Mesenchymal stem cell (in vitro differentiated cells and primary cell): ENCODE measurements at regions not wholly inside any gene's neighbourhood (a gene's known extent, or its start where the extent isn't known, plus 50 kb on each side); places are given as distances from the start of the nearest gene placed in this dataset.

ENCODE experiments used
- DNase-seq: peaks from one replicate; pipeline ENCODE4 v3.0.0-alpha.2; 2013
- H2AFZ ChIP-seq: one replicate; pipeline ENCODE4 v1.6.1; 2013; ENCODE audit warnings: low read depth, mild to moderate bottlenecking, control low read depth, inconsistent platforms, low read length, moderate library complexity
- H2AK5ac ChIP-seq: 2 replicates; pipeline ENCODE4 v1.6.1; 2013; ENCODE audit warnings: low read length, moderate library complexity, mild to moderate bottlenecking, inconsistent platforms; ENCODE audit not compliant: severe bottlenecking
- H2BK120ac ChIP-seq: one replicate; pipeline ENCODE4 v1.6.1; 2013; ENCODE audit warnings: low read depth, mild to moderate bottlenecking, inconsistent platforms, low read length, moderate library complexity
- H2BK12ac ChIP-seq, 2 experiments: one replicate each; pipeline ENCODE4 v1.6.1; 2013; ENCODE audit warnings: inconsistent platforms in 2 of 2, low read length in 2 of 2, mild to moderate bottlenecking in 2 of 2, moderate library complexity in 2 of 2, control low read depth in 1 of 2
- H2BK15ac ChIP-seq: one replicate; pipeline ENCODE4 v1.6.1; 2013; ENCODE audit warnings: mild to moderate bottlenecking, low read depth, inconsistent platforms; ENCODE audit not compliant: poor library complexity, severe bottlenecking
- H2BK5ac ChIP-seq: 2 replicates; pipeline ENCODE4 v1.6.1; 2013; ENCODE audit warnings: low read depth, mild to moderate bottlenecking, low read length, control low read depth, inconsistent platforms; ENCODE audit not compliant: poor library complexity, severe bottlenecking
- H3K14ac ChIP-seq, 2 experiments: one replicate each; pipeline ENCODE4 v1.6.1; 2013; ENCODE audit warnings: inconsistent platforms in 2 of 2, low read length in 2 of 2, control low read depth in 1 of 2, mild to moderate bottlenecking in 1 of 2, moderate library complexity in 1 of 2
- H3K18ac ChIP-seq, 2 experiments: one replicate each; pipeline ENCODE4 v1.6.1; 2013; ENCODE audit warnings: inconsistent platforms in 2 of 2, low read length in 2 of 2, control low read depth in 1 of 2, low read depth in 1 of 2, mild to moderate bottlenecking in 1 of 2
- H3K23ac ChIP-seq, 2 experiments: one replicate each; pipeline ENCODE4 v1.6.1; 2013; ENCODE audit warnings: inconsistent platforms in 2 of 2, low read length in 2 of 2, mild to moderate bottlenecking in 2 of 2, moderate library complexity in 2 of 2, control low read depth in 1 of 2
- H3K27ac ChIP-seq: 2 replicates; pipeline ENCODE4 v1.5.1; 2013; ENCODE audit warnings: mild to moderate bottlenecking, moderate library complexity, low read length, control low read depth, inconsistent platforms; ENCODE audit not compliant: poor library complexity, severe bottlenecking
- H3K27me3 ChIP-seq, 2 experiments: 2 replicates each; pipeline versions ENCODE4 v1.6.1 to v1.7.0; 2013; ENCODE audit warnings: low read length in 2 of 2, mild to moderate bottlenecking in 2 of 2, moderate library complexity in 2 of 2, control low read depth in 1 of 2, inconsistent platforms in 1 of 2; ENCODE audit not compliant: control insufficient read depth in 1 of 2, insufficient read depth in 1 of 2
- H3K36me3 ChIP-seq, 2 experiments: 2 replicates each; pipeline versions ENCODE4 v1.6.1 to v1.7.0; 2013; ENCODE audit warnings: low read length in 2 of 2, control low read depth in 1 of 2, inconsistent platforms in 1 of 2, low read depth in 1 of 2, mild to moderate bottlenecking in 1 of 2; ENCODE audit not compliant: insufficient read depth in 2 of 2, control insufficient read depth in 1 of 2
- H3K4ac ChIP-seq, 2 experiments: one replicate each; pipeline ENCODE4 v1.6.1; 2013; ENCODE audit warnings: inconsistent platforms in 2 of 2, low read length in 2 of 2, mild to moderate bottlenecking in 2 of 2, moderate library complexity in 2 of 2, control low read depth in 1 of 2, low read depth in 1 of 2
- H3K4me1 ChIP-seq: 2 replicates; pipeline ENCODE4 v1.6.1; 2013; ENCODE audit warnings: low read depth, low read length, control low read depth; ENCODE audit not compliant: control insufficient read depth, insufficient read depth
- H3K4me2 ChIP-seq: 2 replicates; pipeline ENCODE4 v1.6.1; 2013; ENCODE audit warnings: low read length, mild to moderate bottlenecking, inconsistent platforms; ENCODE audit not compliant: poor library complexity, severe bottlenecking
- H3K4me3 ChIP-seq, 2 experiments: 2 replicates each; pipeline versions ENCODE4 v1.5.1 to v1.7.0; 2013; ENCODE audit warnings: low read length in 2 of 2, mild to moderate bottlenecking in 2 of 2, control low read depth in 1 of 2, low read depth in 1 of 2; ENCODE audit not compliant: insufficient read depth in 1 of 2
- H3K79me1 ChIP-seq: replicated peaks from 2 replicates; pipeline ENCODE4 v1.6.1; 2013; ENCODE audit warnings: mild to moderate bottlenecking, control low read depth, low read length, inconsistent platforms; ENCODE audit not compliant: poor library complexity, severe bottlenecking
- H3K9ac ChIP-seq: 2 replicates; pipeline ENCODE4 v1.7.0; 2013; ENCODE audit warnings: mild to moderate bottlenecking, low read length, moderate library complexity
- H3K9me3 ChIP-seq: 2 replicates; pipeline ENCODE4 v1.7.0; 2013; ENCODE audit warnings: mild to moderate bottlenecking, low read length; ENCODE audit not compliant: control insufficient read depth
- H4K8ac ChIP-seq: one replicate; pipeline ENCODE4 v1.6.1; 2013; ENCODE audit warnings: inconsistent platforms, mild to moderate bottlenecking, low read length, moderate library complexity
- H4K91ac ChIP-seq: one replicate; pipeline ENCODE4 v1.6.1; 2013; ENCODE audit warnings: mild to moderate bottlenecking, low read length, inconsistent platforms
- WGBS: methylation state at CpG from one replicate; pipeline ENCODE4 v1.1.7; 2013; ENCODE audit warnings: mixed read lengths; 5-methylcytosine and 5-hydroxymethylcytosine counted together

GRCh38 chr6:115071962-115072361, 729.1 kb upstream of the HS3ST5 start:
- no peak overlapping the region for H3K14ac ChIP-seq
- DNase-seq, result no peak
- no peak overlapping the region for H3K4ac ChIP-seq
- H3K4me3 ChIP-seq, result no peak overlapping the region
- no peak overlapping the region for H2AK5ac ChIP-seq
- no peak overlapping the region for H4K8ac ChIP-seq
- H3K9me3 ChIP-seq, result peaks cover 10% of the 10 kb centered on the region
- no peak overlapping the region for H2AFZ ChIP-seq
- no peak overlapping the region for H3K4me2 ChIP-seq
- H2BK12ac ChIP-seq, result no peak overlapping the region
- H4K91ac ChIP-seq, result no peak overlapping the region
- no peak overlapping the region for H3K9ac ChIP-seq
- H3K79me1 ChIP-seq, result no peaks in the 10 kb centered on the region
- H3K27ac ChIP-seq, result no peak overlapping the region
- H3K4me1 ChIP-seq, result no peaks in the 10 kb centered on the region
- no peak overlapping the region for H2BK120ac ChIP-seq
- no CpG with 5 or more reads among the region's 1 CpG for WGBS
- H3K18ac ChIP-seq, result no peak overlapping the region
- no peak overlapping the region for H2BK15ac ChIP-seq
- no peaks in the 10 kb centered on the region for H3K36me3 ChIP-seq
- no peak overlapping the region for H2BK5ac ChIP-seq
- no peak overlapping the region for H3K23ac ChIP-seq
- H3K27me3 ChIP-seq, result no peaks in the 10 kb centered on the region

DNA sequence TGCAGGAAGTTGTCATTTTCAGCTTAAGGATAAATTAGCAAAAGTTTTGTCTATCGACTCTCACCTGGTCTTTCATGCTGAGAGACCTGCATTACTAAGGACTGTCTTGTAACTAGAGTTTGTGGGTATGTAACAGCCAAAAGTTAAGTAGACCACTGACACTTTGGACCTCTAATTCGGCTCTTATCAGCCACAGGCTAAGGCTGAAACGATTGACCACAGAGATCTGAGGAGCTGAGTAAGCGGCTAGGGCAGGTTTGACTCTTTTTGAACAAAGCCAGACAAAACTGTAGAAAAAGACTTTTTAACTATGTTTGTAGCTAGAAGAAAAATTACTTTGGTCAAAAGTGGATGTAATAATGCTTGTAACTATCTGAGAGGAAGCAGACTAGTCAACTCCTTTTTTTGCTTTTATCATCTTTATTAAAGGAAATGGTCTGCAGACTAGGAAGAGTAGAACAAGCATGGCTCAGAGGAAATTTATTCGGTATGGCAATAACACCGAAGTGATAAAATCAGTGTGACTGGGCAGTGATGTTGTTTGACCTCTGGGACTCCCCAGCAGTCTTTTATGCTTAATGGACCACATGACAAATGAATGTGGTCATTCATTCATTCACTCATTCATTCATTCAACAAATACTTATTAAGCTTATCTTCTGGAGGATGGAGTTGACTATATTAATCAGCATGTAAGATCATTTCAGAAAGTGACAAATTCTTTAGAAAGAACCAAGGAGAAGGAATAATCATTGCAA, 725.0 kb upstream of the HS3ST5 start:
- Histone ChIP-seq H3K23ac (no peak overlapping the region), H2AK5ac (no peak overlapping the region), H2BK15ac (no peak overlapping the region), H3K4me1 (no peaks in the 10 kb centered on the region), H3K9me3 (peaks cover 10% of the 10 kb centered on the region), H3K18ac (no peak overlapping the region), H3K79me1 (no peaks in the 10 kb centered on the region), H2BK12ac (no peak overlapping the region), H2BK120ac (no peak overlapping the region), H3K4ac (no peak overlapping the region), H3K14ac (no peak overlapping the region), H4K8ac (no peak overlapping the region), H3K4me2 (no peak overlapping the region), H4K91ac (no peak overlapping the region), H2AFZ (no peak overlapping the region), H3K27ac (no peak overlapping the region), H2BK5ac (no peak overlapping the region), H3K9ac (no peak overlapping the region), H3K27me3 (no peaks in the 10 kb centered on the region), H3K36me3 (no peaks in the 10 kb centered on the region), H3K4me3 (no peak overlapping the region)
- 72% methylated on average over 6 of the region's 6 CpGs for WGBS
- no peak for DNase-seq

DNA sequence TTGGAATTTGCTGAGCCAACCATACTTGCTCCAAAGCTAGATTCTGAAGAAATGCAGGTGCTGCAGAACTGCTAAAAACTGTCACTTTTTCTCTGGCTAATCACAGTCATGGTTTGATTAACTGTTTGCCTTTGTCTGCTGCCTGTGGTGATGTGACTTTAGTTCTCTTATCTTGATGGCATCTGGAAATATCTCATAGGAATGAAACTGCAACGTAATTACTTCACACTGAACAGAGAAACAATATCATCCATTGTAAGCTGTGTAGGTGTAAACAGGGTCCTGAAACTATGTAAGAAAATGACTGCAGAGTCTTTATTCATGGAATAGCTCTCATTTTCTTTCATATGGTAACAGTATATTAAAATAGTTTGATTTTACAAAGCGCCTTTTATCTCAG, 721.9 kb upstream of the HS3ST5 start:
- Histone ChIP-seq H3K23ac (no peak overlapping the region), H2BK12ac (no peak overlapping the region), H2AK5ac (no peak overlapping the region), H3K4me3 (no peak overlapping the region), H3K27ac (no peak overlapping the region), H3K14ac (no peak overlapping the region), H4K8ac (no peak overlapping the region), H3K4me2 (no peak overlapping the region), H3K79me1 (no peaks in the 10 kb centered on the region), H2BK120ac (no peak overlapping the region), H2AFZ (no peak overlapping the region), H2BK15ac (no peak overlapping the region), H3K18ac (no peak overlapping the region), H3K4me1 (no peaks in the 10 kb centered on the region), H2BK5ac (no peak overlapping the region), H3K27me3 (no peaks in the 10 kb centered on the region), H3K36me3 (no peaks in the 10 kb centered on the region), H3K9me3 (peaks cover 6% of the 10 kb centered on the region), H3K9ac (no peak overlapping the region), H4K91ac (no peak overlapping the region), H3K4ac (no peak overlapping the region)
- DNase-seq, result no peak
- WGBS, result no CpG with 5 or more reads among the region's 2 CpGs

DNA sequence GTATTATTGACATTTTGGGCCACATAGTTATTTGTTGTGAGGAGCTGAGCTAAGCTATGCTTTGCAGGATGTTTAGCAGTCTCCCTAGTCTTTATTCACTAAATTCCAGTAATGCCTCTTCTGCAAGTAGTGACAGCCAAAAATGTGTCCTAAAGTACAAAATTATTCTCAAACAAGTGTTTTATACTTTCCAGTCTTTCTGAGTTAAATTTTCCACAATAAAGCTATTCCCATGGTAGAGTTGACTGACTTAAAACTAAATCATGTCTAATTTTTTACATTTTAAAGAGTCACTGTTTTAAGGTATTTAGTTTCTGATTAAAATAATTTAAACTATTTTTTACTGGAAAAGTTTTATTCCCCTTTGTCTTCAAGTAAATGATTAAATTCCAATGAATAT, 717.8 kb upstream of the HS3ST5 start:
- Histone ChIP-seq H4K8ac (no peak overlapping the region), H3K18ac (no peak overlapping the region), H3K4ac (no peak overlapping the region), H2BK5ac (no peak overlapping the region), H3K9me3 (peaks cover 3% of the 10 kb centered on the region), H3K79me1 (no peaks in the 10 kb centered on the region), H3K9ac (no peak overlapping the region), H2AFZ (no peak overlapping the region), H3K14ac (no peak overlapping the region), H2BK12ac (no peak overlapping the region), H2AK5ac (no peak overlapping the region), H3K4me3 (no peak overlapping the region), H2BK120ac (no peak overlapping the region), H3K36me3 (no peaks in the 10 kb centered on the region), H3K27ac (no peak overlapping the region), H2BK15ac (no peak overlapping the region), H3K4me1 (no peaks in the 10 kb centered on the region), H3K27me3 (no peaks in the 10 kb centered on the region), H3K4me2 (no peak overlapping the region), H4K91ac (no peak overlapping the region), H3K23ac (no peak overlapping the region)
- no peak for DNase-seq
